GM12873 (cell line): ENCODE measurements at regions not wholly inside any gene's neighbourhood (a gene's known extent, or its start where the extent isn't known, plus 50 kb on each side); places are given as distances from the start of the nearest gene placed in this dataset.

ENCODE experiments used
- TF ChIP-seq, protein P1 (sequence below): IDR thresholded peaks from 2 replicates; pipeline ENCODE4 v1.5.1; 2012; ENCODE audit warnings: low read depth, mild to moderate bottlenecking, moderate library complexity, low read length, control low read depth; ENCODE audit not compliant: insufficient read depth; ENCODE audit errors: missing control alignments

- TF ChIP-seq, protein P1, sequence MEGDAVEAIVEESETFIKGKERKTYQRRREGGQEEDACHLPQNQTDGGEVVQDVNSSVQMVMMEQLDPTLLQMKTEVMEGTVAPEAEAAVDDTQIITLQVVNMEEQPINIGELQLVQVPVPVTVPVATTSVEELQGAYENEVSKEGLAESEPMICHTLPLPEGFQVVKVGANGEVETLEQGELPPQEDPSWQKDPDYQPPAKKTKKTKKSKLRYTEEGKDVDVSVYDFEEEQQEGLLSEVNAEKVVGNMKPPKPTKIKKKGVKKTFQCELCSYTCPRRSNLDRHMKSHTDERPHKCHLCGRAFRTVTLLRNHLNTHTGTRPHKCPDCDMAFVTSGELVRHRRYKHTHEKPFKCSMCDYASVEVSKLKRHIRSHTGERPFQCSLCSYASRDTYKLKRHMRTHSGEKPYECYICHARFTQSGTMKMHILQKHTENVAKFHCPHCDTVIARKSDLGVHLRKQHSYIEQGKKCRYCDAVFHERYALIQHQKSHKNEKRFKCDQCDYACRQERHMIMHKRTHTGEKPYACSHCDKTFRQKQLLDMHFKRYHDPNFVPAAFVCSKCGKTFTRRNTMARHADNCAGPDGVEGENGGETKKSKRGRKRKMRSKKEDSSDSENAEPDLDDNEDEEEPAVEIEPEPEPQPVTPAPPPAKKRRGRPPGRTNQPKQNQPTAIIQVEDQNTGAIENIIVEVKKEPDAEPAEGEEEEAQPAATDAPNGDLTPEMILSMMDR: no peak
Observed at GRCh38 chr3:72483554-72484104, 364.6 kb downstream of the SHQ1 start.

DNA sequence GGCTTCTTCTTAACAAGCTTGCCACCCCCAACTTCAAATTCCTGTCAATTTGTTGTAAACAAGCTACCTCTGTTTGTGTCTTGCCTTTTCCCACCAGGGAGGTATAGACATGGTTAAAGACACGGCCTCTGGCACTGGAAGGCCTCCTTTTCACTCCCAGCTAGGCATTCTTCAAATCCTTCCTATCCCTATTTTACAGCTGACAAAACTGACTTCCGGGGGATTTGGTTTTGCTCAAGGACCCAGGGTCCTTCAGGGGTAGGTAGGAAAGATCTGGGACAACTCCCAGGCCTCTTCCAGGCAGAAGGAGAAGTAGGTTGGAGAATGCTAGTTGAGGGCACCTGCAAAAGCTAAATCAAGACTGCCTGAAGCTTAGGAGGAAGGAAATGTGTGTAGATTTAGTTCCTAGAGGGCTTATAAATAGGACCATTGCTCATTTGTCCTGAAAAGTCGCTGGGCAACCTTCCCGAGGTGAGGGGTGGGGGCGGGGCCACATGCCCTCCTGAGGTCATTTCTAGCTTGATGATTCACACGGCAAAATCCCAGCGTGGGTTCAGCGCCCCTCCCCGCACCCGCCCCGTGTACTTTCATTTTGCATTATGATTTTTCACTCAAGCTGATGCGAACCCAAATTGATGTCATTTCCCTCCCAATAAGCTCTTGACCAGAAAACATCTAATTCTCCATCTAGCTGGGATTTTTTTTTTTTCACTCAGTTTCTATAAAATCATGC is 365.5 kb downstream of the SHQ1 start:
- TF ChIP-seq, protein P1: no peak

GRCh38 chr3:72481542-72481941 is 366.7 kb downstream of the SHQ1 start:
- TF ChIP-seq, protein P1: no peak

DNA sequence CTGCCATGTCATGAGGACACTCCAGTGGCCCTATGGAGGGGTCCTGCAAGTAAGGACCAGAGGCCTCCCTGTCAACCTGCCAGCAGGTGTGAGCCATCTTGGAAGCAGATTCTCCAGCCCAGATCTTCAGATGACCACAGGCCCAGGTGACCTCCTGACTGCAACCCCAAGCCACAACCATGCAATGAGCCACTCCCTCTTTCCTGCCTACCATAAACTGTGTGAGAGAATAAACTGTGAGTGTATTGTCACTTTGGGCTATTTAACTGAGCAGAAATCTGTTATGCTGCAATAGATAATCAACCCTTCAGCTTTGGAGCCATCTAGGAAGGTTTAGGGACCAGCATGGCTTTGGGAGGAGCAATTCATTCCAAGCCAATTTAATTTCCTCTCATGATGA is 367.9 kb downstream of the SHQ1 start:
- TF ChIP-seq, protein P1: no peak

DNA sequence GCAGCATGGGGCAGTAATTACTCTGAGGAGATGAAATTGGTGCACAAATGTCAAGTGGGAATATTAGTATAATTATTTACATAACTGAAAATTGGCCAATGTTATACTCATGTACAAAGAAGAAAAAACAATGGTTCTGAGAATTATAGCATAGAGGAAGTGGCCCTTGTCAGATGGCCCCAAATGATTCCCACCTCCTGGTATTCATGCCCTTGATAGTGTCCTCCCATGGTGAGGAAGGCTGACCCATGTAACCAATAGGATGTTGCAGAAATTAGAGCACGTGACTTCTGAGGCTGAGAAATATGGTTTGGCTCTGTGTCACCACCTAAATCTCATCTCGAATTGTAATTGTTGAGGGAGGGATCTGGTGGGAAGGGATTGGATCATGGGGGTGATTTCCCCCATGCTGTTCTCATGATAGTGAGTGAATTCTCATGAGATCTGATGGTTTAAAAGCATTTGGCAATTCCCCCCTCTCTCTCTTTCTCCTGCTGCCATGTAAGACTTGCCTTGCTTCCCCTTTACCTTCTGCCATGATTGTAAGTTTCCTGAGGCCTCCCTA is 368.5 kb downstream of the SHQ1 start:
- TF ChIP-seq, protein P1: no peak

GRCh38 chr3:72476139-72476483 is 372.1 kb downstream of the SHQ1 start:
- TF ChIP-seq, protein P1: no peak

- TF ChIP-seq, protein P1: no peak
Observed at GRCh38 chr3:72475258-72476138, 372.7 kb downstream of the SHQ1 start.
